Upper lobe of left lung (tissue), 6 donors: ENCODE measurements at regions not wholly inside any gene's neighbourhood (a gene's known extent, or its start where the extent isn't known, plus 50 kb on each side); places are given as distances from the start of the nearest gene placed in this dataset.

ENCODE experiments used
- ATAC-seq, 2 donors: fragments of 200-7000 bp; cut with Tn5 transposase; one replicate each; pipeline ENCODE4 v1.9.1; 2022; ENCODE audit warnings: mild to moderate bottlenecking in 2 of 2, moderate library complexity in 2 of 2; ENCODE audit not compliant: low FRiP score in 2 of 2
- DNase-seq, 2 donors: peaks; one replicate each; pipeline ENCODE4 v3.0.0-alpha.2; 2019 to 2020
- H3K27ac ChIP-seq, 4 donors: fragments of 200-600 bp; sonication (generic); one replicate each; pipeline ENCODE4 v1.5.1; 2016 to 2019
- H3K27me3 ChIP-seq, 4 donors: fragments of 200-600 bp; sonication (generic); one replicate each; pipeline ENCODE4 v1.5.1; 2017 to 2019
- H3K36me3 ChIP-seq, 4 donors: fragments of 200-600 bp; sonication (generic); one replicate each; pipeline ENCODE4 v1.5.1; 2016 to 2019
- H3K4me1 ChIP-seq, 4 donors: fragments of 200-600 bp; sonication (generic); one replicate each; pipeline ENCODE4 v1.5.1; 2018 to 2019
- H3K4me3 ChIP-seq, 4 donors: fragments of 200-600 bp; sonication (generic); one replicate each; pipeline ENCODE4 v1.5.1; 2017 to 2019; ENCODE audit warnings: mild to moderate bottlenecking in 2 of 4, moderate library complexity in 1 of 4
- H3K9me3 ChIP-seq, 4 donors: fragments of 200-600 bp; sonication (generic); one replicate each; pipeline ENCODE4 v1.5.1; 2018 to 2019
- EP300 ChIP-seq, 4 donors: sonication (generic); formaldehyde crosslinking; IDR thresholded peaks; one replicate each; pipeline ENCODE4 v1.5.1; 2017; ENCODE audit warnings: antibody characterized with exemption in 4 of 4, control low read depth in 2 of 4
- POLR2A ChIP-seq, 4 donors: fragments of 450-650 bp; IDR thresholded peaks; one replicate each; pipeline ENCODE4 v1.5.1; 2016 to 2017; ENCODE audit warnings: antibody characterized with exemption in 4 of 4, mild to moderate bottlenecking in 2 of 4
- POLR2AphosphoS5 ChIP-seq, 2 donors: sonication (generic); formaldehyde crosslinking; IDR thresholded peaks; one replicate each; pipeline ENCODE4 v1.5.1; 2017; ENCODE audit warnings: antibody characterized with exemption in 2 of 2
- WGBS, 2 donors: methylation state at CpG; one replicate each; pipeline ENCODE4 v1.1.5; 2017 to 2018; 5-methylcytosine and 5-hydroxymethylcytosine counted together
- TF ChIP-seq, protein P1 (sequence below), 6 experiments: fragments of 450-650 bp in 4 of 6; fragments of 200-600 bp in 2 of 6; sonication (generic) in 2 of 6; IDR thresholded peaks; one replicate each; pipeline ENCODE4 v1.5.1; 2016 to 2019; ENCODE audit warnings: antibody characterized with exemption in 6 of 6
- donor health status: DM: no; HTN: no; CAD: no; lungs with moderate emphysema.
- donor health status: DM: no; HTN: yes; CAD: no; lungs with severe emphysema.

DNA sequence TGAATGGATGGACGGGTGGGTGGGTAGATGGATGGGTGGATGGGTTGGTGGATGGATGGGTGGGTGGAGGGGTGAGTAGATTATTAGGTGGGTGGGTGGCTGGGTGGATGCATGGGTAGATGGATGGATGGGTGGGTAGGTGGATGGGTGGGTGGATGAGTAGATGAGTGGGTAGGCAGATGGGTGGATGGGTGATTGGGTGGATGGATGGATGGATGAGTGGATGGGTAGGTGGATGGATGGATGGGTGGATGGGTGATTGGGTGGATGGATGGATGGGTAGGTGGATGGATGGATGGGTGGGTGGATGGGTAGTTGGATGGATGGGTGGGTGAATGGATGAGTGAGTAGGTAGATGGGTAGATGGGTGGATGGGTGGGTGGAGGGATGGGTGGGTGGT lies 59.6 kb upstream of the ADGRA1 start:
- TF ChIP-seq POLR2AphosphoS5 (IDR thresholded peaks at IDR 0.05) (no peak), EP300 (IDR thresholded peaks at IDR 0.05) (no peak), POLR2A (IDR thresholded peaks at IDR 0.05) (no peak)
- TF ChIP-seq, protein P1, sequence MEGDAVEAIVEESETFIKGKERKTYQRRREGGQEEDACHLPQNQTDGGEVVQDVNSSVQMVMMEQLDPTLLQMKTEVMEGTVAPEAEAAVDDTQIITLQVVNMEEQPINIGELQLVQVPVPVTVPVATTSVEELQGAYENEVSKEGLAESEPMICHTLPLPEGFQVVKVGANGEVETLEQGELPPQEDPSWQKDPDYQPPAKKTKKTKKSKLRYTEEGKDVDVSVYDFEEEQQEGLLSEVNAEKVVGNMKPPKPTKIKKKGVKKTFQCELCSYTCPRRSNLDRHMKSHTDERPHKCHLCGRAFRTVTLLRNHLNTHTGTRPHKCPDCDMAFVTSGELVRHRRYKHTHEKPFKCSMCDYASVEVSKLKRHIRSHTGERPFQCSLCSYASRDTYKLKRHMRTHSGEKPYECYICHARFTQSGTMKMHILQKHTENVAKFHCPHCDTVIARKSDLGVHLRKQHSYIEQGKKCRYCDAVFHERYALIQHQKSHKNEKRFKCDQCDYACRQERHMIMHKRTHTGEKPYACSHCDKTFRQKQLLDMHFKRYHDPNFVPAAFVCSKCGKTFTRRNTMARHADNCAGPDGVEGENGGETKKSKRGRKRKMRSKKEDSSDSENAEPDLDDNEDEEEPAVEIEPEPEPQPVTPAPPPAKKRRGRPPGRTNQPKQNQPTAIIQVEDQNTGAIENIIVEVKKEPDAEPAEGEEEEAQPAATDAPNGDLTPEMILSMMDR (IDR thresholded peaks at IDR 0.05), result no peak
- Histone ChIP-seq H3K4me3 (no peak overlapping the region), H3K4me1 (peaks cover 0 to 4% (median 0%) of the 10 kb centered on the region in 4 donors), H3K27me3 (no peaks in the 10 kb centered on the region), H3K9me3 (no peaks in the 10 kb centered on the region), H3K27ac (no peak overlapping the region), H3K36me3 (no peaks in the 10 kb centered on the region)
- ATAC-seq (no peak), DNase-seq (no peak)
- 65 to 93% methylated on average over 1 of the region's 1 CpG for WGBS, 2 donors

DNA sequence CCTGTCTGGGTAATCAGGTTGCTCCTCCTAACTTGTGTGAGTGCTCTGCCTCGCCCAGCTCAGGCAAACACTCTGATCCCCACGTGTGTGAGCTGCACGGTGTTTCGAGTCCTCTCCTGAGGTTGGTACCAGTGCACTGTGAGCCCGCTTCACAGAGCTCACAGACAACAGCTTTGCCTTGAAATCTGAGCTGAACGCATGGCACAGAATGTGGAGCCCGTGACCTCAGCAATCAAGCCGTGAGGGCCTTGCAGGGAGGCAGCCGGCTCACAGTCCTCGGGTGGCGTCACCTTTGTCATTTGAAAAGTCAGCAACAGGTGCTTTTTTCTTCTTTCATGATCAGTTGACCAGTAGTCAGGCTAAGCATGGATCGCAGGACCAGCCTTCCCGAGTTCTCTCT lies 60.2 kb upstream of the ADGRA1 start:
- 70 to 71% methylated on average over 11 to 13 of the region's 13 CpGs for WGBS, 2 donors
- H3K36me3 ChIP-seq, result no peaks in the 10 kb centered on the region
- no peak overlapping the region for H3K27ac ChIP-seq
- no peak for DNase-seq
- TF ChIP-seq EP300 (IDR thresholded peaks at IDR 0.05) (no peak), POLR2A (IDR thresholded peaks at IDR 0.05) (no peak), POLR2AphosphoS5 (IDR thresholded peaks at IDR 0.05) (no peak)
- TF ChIP-seq, protein P1 (IDR thresholded peaks at IDR 0.05), result no peak
- H3K27me3 ChIP-seq, result no peaks in the 10 kb centered on the region
- no peak for ATAC-seq
- no peaks in the 10 kb centered on the region for H3K9me3 ChIP-seq
- no peak overlapping the region for H3K4me3 ChIP-seq
- H3K4me1 ChIP-seq, result peaks cover 0 to 4% (median 0%) of the 10 kb centered on the region in 4 donors

DNA sequence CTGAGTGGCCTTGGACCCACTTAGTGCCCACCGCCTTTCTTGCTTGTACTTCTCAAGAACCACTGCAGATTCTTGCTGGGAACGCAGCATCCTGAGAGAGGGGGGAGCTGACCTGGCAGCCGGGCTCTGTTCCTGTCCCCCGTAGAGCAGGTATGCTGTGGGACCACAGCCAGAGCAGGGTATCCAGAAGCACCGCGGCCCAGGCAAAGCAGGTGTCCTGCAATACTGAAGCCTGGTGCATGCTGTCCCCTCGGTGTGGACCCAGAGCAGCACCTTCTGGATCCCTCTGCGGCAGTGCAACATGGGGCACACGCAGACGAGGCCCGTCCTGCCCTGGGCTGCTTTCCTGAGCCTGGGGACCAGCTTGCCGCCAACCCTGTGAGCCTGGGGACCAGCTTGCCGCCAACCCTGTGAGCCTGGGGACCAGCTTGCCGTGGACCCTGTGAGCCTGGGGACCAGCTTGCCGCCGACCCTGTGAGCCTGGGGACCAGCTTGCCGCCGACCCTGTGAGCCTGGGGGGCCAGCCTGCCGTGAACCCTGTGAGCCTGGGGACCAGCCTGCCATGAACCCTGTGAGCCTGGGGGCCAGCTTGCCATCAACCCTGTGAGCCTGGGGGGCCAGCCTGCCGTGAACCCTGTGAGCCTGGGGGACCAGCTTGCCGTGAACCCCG lies 60.9 kb upstream of the ADGRA1 start:
- no peaks in the 10 kb centered on the region for H3K27me3 ChIP-seq
- peaks cover 0 to 4% (median 0%) of the 10 kb centered on the region in 4 donors for H3K4me1 ChIP-seq
- 84 to 86% methylated on average over 5 to 14 of the region's 22 CpGs for WGBS, 2 donors
- TF ChIP-seq POLR2AphosphoS5 (IDR thresholded peaks at IDR 0.05), result no peak
- TF ChIP-seq EP300 (IDR thresholded peaks at IDR 0.05), result no peak
- TF ChIP-seq POLR2A (IDR thresholded peaks at IDR 0.05), result no peak
- TF ChIP-seq, protein P1 (IDR thresholded peaks at IDR 0.05), result no peak
- no peak overlapping the region for H3K4me3 ChIP-seq
- H3K36me3 ChIP-seq, result no peaks in the 10 kb centered on the region
- H3K27ac ChIP-seq, result no peak overlapping the region
- ATAC-seq (no peak), DNase-seq (peak in 1 of 2 donors; percentile 61)
- H3K9me3 ChIP-seq, result no peaks in the 10 kb centered on the region

DNA sequence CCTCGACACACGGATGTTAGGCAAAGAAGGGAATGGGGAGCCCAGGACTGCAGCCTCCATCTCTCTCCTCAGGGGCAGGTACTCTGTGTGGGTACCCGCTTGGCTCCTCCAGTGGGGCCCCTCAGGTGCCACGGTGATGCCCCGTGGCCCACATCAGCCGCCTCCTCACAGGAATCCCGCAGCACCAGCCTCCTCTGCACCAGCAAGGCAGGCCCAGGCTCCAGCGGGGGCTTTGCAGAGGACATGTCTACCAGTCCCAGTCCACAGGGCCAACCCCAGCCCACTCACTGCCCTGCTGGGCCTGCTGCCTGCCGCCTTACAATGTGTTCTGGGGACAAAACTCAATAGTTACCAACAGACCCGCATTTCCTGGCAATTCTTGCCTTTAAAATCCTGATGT lies 61.6 kb upstream of the ADGRA1 start:
- H3K4me1 ChIP-seq, result peaks cover 0 to 4% (median 0%) of the 10 kb centered on the region in 4 donors
- TF ChIP-seq POLR2A (IDR thresholded peaks at IDR 0.05), result no peak
- no peak for TF ChIP-seq POLR2AphosphoS5 (IDR thresholded peaks at IDR 0.05)
- TF ChIP-seq EP300 (IDR thresholded peaks at IDR 0.05), result no peak
- TF ChIP-seq, protein P1 (IDR thresholded peaks at IDR 0.05), result no peak
- H3K27ac ChIP-seq, result no peak overlapping the region
- DNase-seq (peak in 1 of 2 donors; percentile 65), ATAC-seq (no peak)
- H3K9me3 ChIP-seq, result no peaks in the 10 kb centered on the region
- 68 to 80% methylated on average over 8 to 10 of the region's 10 CpGs for WGBS, 2 donors
- no peaks in the 10 kb centered on the region for H3K27me3 ChIP-seq
- no peak overlapping the region for H3K4me3 ChIP-seq
- H3K36me3 ChIP-seq, result no peaks in the 10 kb centered on the region

DNA sequence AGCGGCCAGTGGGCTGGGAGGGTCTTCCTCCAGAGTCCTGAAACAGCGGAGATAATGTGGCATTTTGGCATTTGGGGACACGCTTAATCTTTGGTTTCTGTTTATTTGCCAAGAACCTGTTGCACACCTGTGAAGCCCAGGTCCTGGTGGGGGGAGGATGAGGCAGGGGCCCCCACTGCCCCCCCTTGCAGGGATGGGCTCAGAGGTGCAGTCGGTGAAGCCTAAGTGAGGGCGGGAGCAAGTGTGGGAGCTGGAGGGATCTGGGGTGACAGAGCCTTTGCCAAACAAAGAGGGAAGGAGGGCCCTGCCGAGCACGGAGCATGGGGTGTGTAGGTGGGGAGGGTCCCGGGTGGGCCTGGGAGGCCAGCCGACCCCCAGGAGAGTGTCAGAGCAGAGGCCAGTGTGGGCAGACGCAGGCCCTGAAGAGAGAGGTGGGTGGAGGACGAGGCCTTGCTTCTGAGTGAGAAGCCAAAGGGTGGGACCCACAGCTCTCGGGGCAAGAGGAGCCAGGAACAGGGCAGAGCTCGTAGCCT lies 62.1 kb upstream of the ADGRA1 start:
- no peaks in the 10 kb centered on the region for H3K27me3 ChIP-seq
- no peak overlapping the region for H3K27ac ChIP-seq
- no peaks in the 10 kb centered on the region for H3K36me3 ChIP-seq
- ATAC-seq (no peak), DNase-seq (peak in 1 of 2 donors; percentile 58)
- 73 to 79% methylated on average over 11 to 13 of the region's 13 CpGs for WGBS, 2 donors
- H3K4me1 ChIP-seq, result peaks cover 0 to 4% (median 0%) of the 10 kb centered on the region in 4 donors
- TF ChIP-seq POLR2A (IDR thresholded peaks at IDR 0.05) (no peak), POLR2AphosphoS5 (IDR thresholded peaks at IDR 0.05) (no peak), EP300 (IDR thresholded peaks at IDR 0.05) (no peak)
- TF ChIP-seq, protein P1 (IDR thresholded peaks at IDR 0.05), result no peak
- H3K9me3 ChIP-seq, result no peaks in the 10 kb centered on the region
- H3K4me3 ChIP-seq, result no peak overlapping the region
